Skeletal muscle satellite cell (primary cell): ENCODE measurements at regions not wholly inside any gene's neighbourhood (a gene's known extent, or its start where the extent isn't known, plus 50 kb on each side); places are given as distances from the start of the nearest gene placed in this dataset.
A peak's percentile ranks its signal among the peaks of the same experiment; 100 is the strongest.

Source experiments
- H3K27me3 ChIP-seq: 2 replicates; pipeline ENCODE4 v1.7.0; 2013; ENCODE audit warnings: low read length; ENCODE audit not compliant: control insufficient read depth, insufficient read depth
- H3K36me3 ChIP-seq: 2 replicates; pipeline ENCODE4 v1.7.0; 2013; ENCODE audit warnings: mild to moderate bottlenecking, control low read depth, low read length; ENCODE audit not compliant: insufficient read depth
- H3K4me1 ChIP-seq: 2 replicates; pipeline ENCODE4 v1.7.0; 2013; ENCODE audit warnings: low read length; ENCODE audit not compliant: control insufficient read depth, insufficient read depth
- H3K4me2 ChIP-seq: 2 replicates; pipeline ENCODE4 v1.7.0; 2013; ENCODE audit warnings: mild to moderate bottlenecking, low read length
- H3K4me3 ChIP-seq: 2 replicates; pipeline ENCODE4 v1.7.0; 2013; ENCODE audit warnings: low read length
- H3K9ac ChIP-seq: 2 replicates; pipeline ENCODE4 v1.7.0; 2013; ENCODE audit warnings: mild to moderate bottlenecking, low read depth, low read length, moderate library complexity
- H3K9me3 ChIP-seq: replicated peaks from 2 replicates; pipeline ENCODE4 v1.7.0; 2013; ENCODE audit warnings: mild to moderate bottlenecking, control low read depth, low read length

- no peaks in the 10 kb centered on the region for H3K4me1 ChIP-seq
- H3K4me3 ChIP-seq: no peak overlapping the region
- H3K9ac ChIP-seq: no peak overlapping the region
- H3K4me2 ChIP-seq: no peak overlapping the region
- H3K27me3 ChIP-seq: no peaks in the 10 kb centered on the region
- peaks cover 12% of the 10 kb centered on the region for H3K9me3 ChIP-seq
- H3K36me3 ChIP-seq: no peaks in the 10 kb centered on the region
These were observed 55.5 kb upstream of the PIK3C3 start for GRCh38 chr18:41899535-41899934.

GRCh38 chr18:41893432-41893831 is 61.6 kb upstream of the PIK3C3 start:
- Histone ChIP-seq H3K9me3 (peaks cover 12% of the 10 kb centered on the region), H3K9ac (no peak overlapping the region), H3K4me3 (no peak overlapping the region), H3K27me3 (no peaks in the 10 kb centered on the region), H3K4me2 (no peak overlapping the region), H3K4me1 (no peaks in the 10 kb centered on the region), H3K36me3 (no peaks in the 10 kb centered on the region)

- Histone ChIP-seq H3K4me2 (no peak overlapping the region), H3K27me3 (no peaks in the 10 kb centered on the region), H3K4me3 (no peak overlapping the region), H3K36me3 (no peaks in the 10 kb centered on the region), H3K9me3 (no peaks in the 10 kb centered on the region), H3K4me1 (peaks cover 3% of the 10 kb centered on the region), H3K9ac (no peak overlapping the region)
These were observed 67.9 kb upstream of the PIK3C3 start for GRCh38 chr18:41887100-41887499.

GRCh38 chr18:41886126-41886807 is 68.8 kb upstream of the PIK3C3 start:
- no peak overlapping the region for H3K4me2 ChIP-seq
- H3K9ac ChIP-seq: no peak overlapping the region
- H3K36me3 ChIP-seq: no peaks in the 10 kb centered on the region
- no peaks in the 10 kb centered on the region for H3K27me3 ChIP-seq
- H3K9me3 ChIP-seq: no peaks in the 10 kb centered on the region
- peaks cover 6% of the 10 kb centered on the region for H3K4me1 ChIP-seq
- no peak overlapping the region for H3K4me3 ChIP-seq

GRCh38 chr18:41881285-41881684 is 73.7 kb upstream of the PIK3C3 start:
- no peak overlapping the region for H3K9ac ChIP-seq
- H3K4me1 ChIP-seq: peaks cover 11% of the 10 kb centered on the region
- no peaks in the 10 kb centered on the region for H3K36me3 ChIP-seq
- no peaks in the 10 kb centered on the region for H3K9me3 ChIP-seq
- H3K4me2 ChIP-seq: no peak overlapping the region
- no peaks in the 10 kb centered on the region for H3K27me3 ChIP-seq
- no peak overlapping the region for H3K4me3 ChIP-seq

GRCh38 chr18:41879256-41879655 is 75.8 kb upstream of the PIK3C3 start:
- no peak overlapping the region for H3K4me2 ChIP-seq
- H3K27me3 ChIP-seq: no peaks in the 10 kb centered on the region
- H3K9me3 ChIP-seq: no peaks in the 10 kb centered on the region
- no peaks in the 10 kb centered on the region for H3K36me3 ChIP-seq
- peaks cover 26% of the 10 kb centered on the region for H3K4me1 ChIP-seq
- H3K4me3 ChIP-seq: no peak overlapping the region
- no peak overlapping the region for H3K9ac ChIP-seq

- Histone ChIP-seq H3K27me3 (no peaks in the 10 kb centered on the region), H3K9ac (peak overlapping the region; percentile 1), H3K36me3 (no peaks in the 10 kb centered on the region), H3K4me1 (peaks cover 43% of the 10 kb centered on the region), H3K9me3 (no peaks in the 10 kb centered on the region), H3K4me2 (peak overlapping the region; percentile 49), H3K4me3 (no peak overlapping the region)
These were observed 79.8 kb upstream of the PIK3C3 start for GRCh38 chr18:41875094-41875780.

- H3K27me3 ChIP-seq: no peaks in the 10 kb centered on the region
- H3K36me3 ChIP-seq: no peaks in the 10 kb centered on the region
- no peak overlapping the region for H3K9ac ChIP-seq
- no peak overlapping the region for H3K4me2 ChIP-seq
- H3K9me3 ChIP-seq: no peaks in the 10 kb centered on the region
- H3K4me3 ChIP-seq: no peak overlapping the region
- peaks cover 44% of the 10 kb centered on the region for H3K4me1 ChIP-seq
These were observed 81.3 kb upstream of the PIK3C3 start for GRCh38 chr18:41873730-41874129.

- peaks cover 44% of the 10 kb centered on the region for H3K4me1 ChIP-seq
- no peak overlapping the region for H3K9ac ChIP-seq
- no peak overlapping the region for H3K4me3 ChIP-seq
- H3K27me3 ChIP-seq: no peaks in the 10 kb centered on the region
- H3K36me3 ChIP-seq: no peaks in the 10 kb centered on the region
- H3K4me2 ChIP-seq: no peak overlapping the region
- H3K9me3 ChIP-seq: no peaks in the 10 kb centered on the region
These were observed 82.8 kb upstream of the PIK3C3 start for GRCh38 chr18:41872206-41872605.

GRCh38 chr18:41871229-41872000 is 83.6 kb upstream of the PIK3C3 start:
- no peaks in the 10 kb centered on the region for H3K27me3 ChIP-seq
- no peak overlapping the region for H3K4me3 ChIP-seq
- peak overlapping the region; percentile 11 for H3K4me2 ChIP-seq
- no peaks in the 10 kb centered on the region for H3K9me3 ChIP-seq
- H3K9ac ChIP-seq: no peak overlapping the region
- peaks cover 44% of the 10 kb centered on the region for H3K4me1 ChIP-seq
- no peaks in the 10 kb centered on the region for H3K36me3 ChIP-seq

- H3K9ac ChIP-seq: no peak overlapping the region
- peaks cover 44% of the 10 kb centered on the region for H3K4me1 ChIP-seq
- no peaks in the 10 kb centered on the region for H3K9me3 ChIP-seq
- no peaks in the 10 kb centered on the region for H3K27me3 ChIP-seq
- no peaks in the 10 kb centered on the region for H3K36me3 ChIP-seq
- H3K4me2 ChIP-seq: peak overlapping the region; percentile 11
- no peak overlapping the region for H3K4me3 ChIP-seq
These were observed 84.2 kb upstream of the PIK3C3 start for GRCh38 chr18:41870817-41871216.
